Prostate gland (tissue), 2 donors: ENCODE measurements at regions not wholly inside any gene's neighbourhood (a gene's known extent, or its start where the extent isn't known, plus 50 kb on each side); places are given as distances from the start of the nearest gene placed in this dataset.

Experiments used
- POLR2A ChIP-seq: fragments of 450-650 bp; IDR thresholded peaks from one replicate; pipeline ENCODE4 v1.6.1; 2016; ENCODE audit warnings: antibody characterized with exemption, mild to moderate bottlenecking
- POLR2AphosphoS5 ChIP-seq: sonication (generic); formaldehyde crosslinking; IDR thresholded peaks from one replicate; pipeline ENCODE4 v1.6.1; 2017; ENCODE audit warnings: antibody characterized with exemption
- TF ChIP-seq, protein P1 (sequence below), 4 experiments: fragments of 200-600 bp in 2 of 4; fragments of 450-650 bp in 2 of 4; sonication (generic) in 2 of 4; IDR thresholded peaks; 1 replicate in 3 of 4; 2 replicates in 1 of 4; pipeline ENCODE4 v1.5.1; 2016 to 2019; ENCODE audit warnings: antibody characterized with exemption in 4 of 4, mild to moderate bottlenecking in 2 of 4, moderate library complexity in 2 of 4

DNA sequence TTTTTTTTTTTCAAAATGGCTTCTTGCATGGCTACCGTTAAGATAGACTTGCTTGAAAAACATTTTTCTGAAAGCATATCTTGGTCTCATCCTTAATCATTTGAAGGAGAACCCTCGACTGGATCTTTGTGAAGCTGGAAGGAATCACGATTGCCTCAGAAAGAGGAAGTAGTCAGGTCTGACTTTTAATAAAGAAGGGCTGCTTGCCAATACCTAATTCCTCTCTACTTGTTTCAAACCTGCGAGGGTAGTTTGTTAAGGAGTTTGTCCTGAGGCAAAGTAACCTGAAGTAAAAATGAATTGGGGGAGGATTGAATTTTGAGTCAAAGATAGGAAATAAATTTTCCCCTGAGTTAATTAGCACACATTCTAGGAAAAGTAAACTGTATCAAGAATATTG lies 288.1 kb upstream of the MAP3K7 start:
- TF ChIP-seq, protein P1, sequence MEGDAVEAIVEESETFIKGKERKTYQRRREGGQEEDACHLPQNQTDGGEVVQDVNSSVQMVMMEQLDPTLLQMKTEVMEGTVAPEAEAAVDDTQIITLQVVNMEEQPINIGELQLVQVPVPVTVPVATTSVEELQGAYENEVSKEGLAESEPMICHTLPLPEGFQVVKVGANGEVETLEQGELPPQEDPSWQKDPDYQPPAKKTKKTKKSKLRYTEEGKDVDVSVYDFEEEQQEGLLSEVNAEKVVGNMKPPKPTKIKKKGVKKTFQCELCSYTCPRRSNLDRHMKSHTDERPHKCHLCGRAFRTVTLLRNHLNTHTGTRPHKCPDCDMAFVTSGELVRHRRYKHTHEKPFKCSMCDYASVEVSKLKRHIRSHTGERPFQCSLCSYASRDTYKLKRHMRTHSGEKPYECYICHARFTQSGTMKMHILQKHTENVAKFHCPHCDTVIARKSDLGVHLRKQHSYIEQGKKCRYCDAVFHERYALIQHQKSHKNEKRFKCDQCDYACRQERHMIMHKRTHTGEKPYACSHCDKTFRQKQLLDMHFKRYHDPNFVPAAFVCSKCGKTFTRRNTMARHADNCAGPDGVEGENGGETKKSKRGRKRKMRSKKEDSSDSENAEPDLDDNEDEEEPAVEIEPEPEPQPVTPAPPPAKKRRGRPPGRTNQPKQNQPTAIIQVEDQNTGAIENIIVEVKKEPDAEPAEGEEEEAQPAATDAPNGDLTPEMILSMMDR (IDR thresholded peaks at IDR 0.05): no peak
- no peak for TF ChIP-seq POLR2A
- TF ChIP-seq POLR2AphosphoS5: no peak
